ENCODE measurements at regions not wholly inside any gene's neighbourhood (a gene's known extent, or its start where the extent isn't known, plus 50 kb on each side); places are given as distances from the start of the nearest gene placed in this dataset.
"Not testable (repeated sequence)": the region's sequence is repeated elsewhere in the genome, so short reads cannot be mapped to it uniquely, and the experiment has no call there.

- Histone ChIP-seq H3K36me3 (no peaks in the 10 kb centered on the region), H3K27me3 (no peaks in the 10 kb centered on the region), H3K4me3 (no peak overlapping the region), H3K9me3 (no peaks in the 10 kb centered on the region), H3K4me1 (no peaks in the 10 kb centered on the region), H3K27ac (no peak overlapping the region)
- no peak for TF ChIP-seq CTCF (IDR thresholded peaks at IDR 0.05)
- no peak for DNase-seq (ENCODE audit: low spot score)
These were observed 244.1 kb downstream of the MYCN start for GRCh38 chr2:16184341-16184890.

GRCh38 chr2:16183345-16183744, 243.0 kb downstream of the MYCN start:
- Histone ChIP-seq H3K27me3 (no peaks in the 10 kb centered on the region), H3K9me3 (no peaks in the 10 kb centered on the region), H3K36me3 (no peaks in the 10 kb centered on the region), H3K4me1 (no peaks in the 10 kb centered on the region), H3K4me3 (no peak overlapping the region), H3K27ac (no peak overlapping the region)
- no peak for TF ChIP-seq CTCF (IDR thresholded peaks at IDR 0.05)
- no peak for DNase-seq (ENCODE audit: low spot score)

GRCh38 chr2:16182841-16183240, 242.5 kb downstream of the MYCN start:
- TF ChIP-seq CTCF (IDR thresholded peaks at IDR 0.05): no peak
- Histone ChIP-seq H3K27me3 (no peaks in the 10 kb centered on the region), H3K9me3 (no peaks in the 10 kb centered on the region)

GRCh38 chr2:16182311-16182815, 242.0 kb downstream of the MYCN start:
- not testable (repeated sequence) for H3K27me3 ChIP-seq; H3K36me3 ChIP-seq; H3K4me1 ChIP-seq; H3K27ac ChIP-seq; H3K9me3 ChIP-seq; H3K4me3 ChIP-seq; DNase-seq (ENCODE audit: low spot score)

More at GRCh38 chr2:16182841-16183240, 242.5 kb downstream of the MYCN start:
- no peaks in the 10 kb centered on the region for H3K4me1 ChIP-seq
- no peak for DNase-seq (ENCODE audit: low spot score)
- no peak overlapping the region for H3K27ac ChIP-seq
- no peak overlapping the region for H3K4me3 ChIP-seq
- no peaks in the 10 kb centered on the region for H3K36me3 ChIP-seq

- Histone ChIP-seq H3K36me3 (no peaks in the 10 kb centered on the region), H3K27me3 (no peaks in the 10 kb centered on the region), H3K27ac (no peak overlapping the region), H3K4me3 (no peak overlapping the region), H3K4me1 (no peaks in the 10 kb centered on the region), H3K9me3 (no peaks in the 10 kb centered on the region)
- no peak for TF ChIP-seq CTCF (IDR thresholded peaks at IDR 0.05)
- no peak for DNase-seq (ENCODE audit: low spot score)
These were observed 241.4 kb downstream of the MYCN start for GRCh38 chr2:16181741-16182090.

GRCh38 chr2:16181062-16181740, 240.9 kb downstream of the MYCN start:
- H3K36me3 ChIP-seq: no peaks in the 10 kb centered on the region
- H3K27me3 ChIP-seq: no peaks in the 10 kb centered on the region
- H3K4me1 ChIP-seq: no peaks in the 10 kb centered on the region
- no peak for DNase-seq (ENCODE audit: low spot score)
- TF ChIP-seq CTCF (IDR thresholded peaks at IDR 0.05): no peak
- H3K9me3 ChIP-seq: no peaks in the 10 kb centered on the region
- H3K4me3 ChIP-seq: no peak overlapping the region
- H3K27ac ChIP-seq: no peak overlapping the region
